CD4-positive, alpha-beta T cell treated with Interleukin-15 for 4 hours (primary cell): ENCODE measurements at regions not wholly inside any gene's neighbourhood (a gene's known extent, or its start where the extent isn't known, plus 50 kb on each side); places are given as distances from the start of the nearest gene placed in this dataset.

Experiments used
- DNase-seq: peaks from one replicate; pipeline ENCODE4 v3.0.0-alpha.2; 2020; ENCODE audit warnings: low spot score

GRCh38 chr9:117486426-117486825 is 71.6 kb upstream of the ASTN2 start:
- no peak for DNase-seq

- no peak for DNase-seq
Observed at GRCh38 chr9:117485176-117485575, 70.3 kb upstream of the ASTN2 start.

- DNase-seq = no peak
Observed at GRCh38 chr9:117480729-117481128, 65.9 kb upstream of the ASTN2 start.

- no peak for DNase-seq
Observed at GRCh38 chr9:117480253-117480652, 65.4 kb upstream of the ASTN2 start.

GRCh38 chr9:117473293-117473692 is 58.4 kb upstream of the ASTN2 start:
- DNase-seq = no peak

- DNase-seq = no peak
Observed at GRCh38 chr9:117470902-117471301, 56.0 kb upstream of the ASTN2 start.

- DNase-seq = no peak
Observed at GRCh38 chr9:117470455-117470854, 55.6 kb upstream of the ASTN2 start.

GRCh38 chr9:117466111-117466510 is 51.3 kb upstream of the ASTN2 start:
- DNase-seq = no peak

- DNase-seq = no peak
Observed at GRCh38 chr9:117465706-117466105, 50.8 kb upstream of the ASTN2 start.

GRCh38 chr9:117464941-117465616 is 50.2 kb upstream of the ASTN2 start:
- DNase-seq = no peak
